Skin of body (tissue), 1 donor: ENCODE measurements at regions not wholly inside any gene's neighbourhood (a gene's known extent, or its start where the extent isn't known, plus 50 kb on each side); places are given as distances from the start of the nearest gene placed in this dataset.
"Not testable (repeated sequence)": the region's sequence is repeated elsewhere in the genome, so short reads cannot be mapped to it uniquely, and the experiment has no call there.

ENCODE experiments used
- DNase-seq: peaks from one replicate; lab custom pipeline; 2025; lab: John Stamatoyannopoulos, UW

DNA sequence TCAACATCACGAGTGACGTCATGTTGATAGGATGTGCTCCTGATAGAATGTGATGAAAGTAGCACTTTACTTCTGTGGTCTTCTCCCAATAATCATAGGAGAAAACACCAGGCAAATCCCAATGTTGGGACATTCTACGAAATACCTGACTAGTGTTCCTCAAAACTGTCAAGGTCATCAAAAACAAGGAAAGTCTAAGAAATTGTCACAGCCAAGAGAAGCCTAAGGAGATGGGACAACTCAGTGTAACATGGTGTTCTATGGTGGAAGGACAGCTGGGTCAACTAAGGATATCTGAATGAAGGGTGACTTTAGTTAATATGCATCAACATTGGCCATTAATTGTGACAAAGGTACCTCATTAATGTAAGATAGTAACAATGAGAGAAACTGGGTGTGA, 180.0 kb upstream of the PLGLB2 start:
- DNase-seq = not testable (repeated sequence)

GRCh38 chr2:87568554-87569278, 179.2 kb upstream of the PLGLB2 start:
- not testable (repeated sequence) for DNase-seq

GRCh38 chr2:87569689-87570397, 178.0 kb upstream of the PLGLB2 start:
- not testable (repeated sequence) for DNase-seq

DNA sequence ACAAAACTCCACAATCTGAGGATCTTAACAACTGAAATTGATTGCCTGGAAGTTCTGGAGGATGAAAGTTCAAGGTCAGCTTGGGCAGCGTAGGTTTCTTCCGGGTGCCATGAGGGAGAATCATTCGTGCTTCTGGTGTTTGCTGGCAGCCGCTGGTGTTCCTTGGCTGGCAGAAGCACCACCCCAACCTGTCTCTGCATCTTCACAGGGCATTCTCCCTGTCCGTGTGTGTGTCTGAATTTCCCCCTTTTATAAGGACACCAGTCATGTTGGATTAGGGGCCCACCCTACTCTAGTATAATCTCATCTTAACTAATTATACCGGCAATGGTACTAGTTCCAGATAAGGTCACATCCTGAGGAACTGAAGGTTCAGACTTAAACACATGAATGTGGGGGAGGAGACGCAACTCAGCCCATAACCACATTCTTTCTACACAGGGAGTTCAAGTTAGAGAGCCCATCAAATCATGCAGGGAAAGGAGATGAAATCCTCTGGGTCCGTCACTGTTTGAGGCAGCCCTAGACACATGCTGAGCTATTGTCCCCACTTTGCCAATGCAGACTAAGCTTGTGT, 175.9 kb upstream of the PLGLB2 start:
- DNase-seq = not testable (repeated sequence)

DNA sequence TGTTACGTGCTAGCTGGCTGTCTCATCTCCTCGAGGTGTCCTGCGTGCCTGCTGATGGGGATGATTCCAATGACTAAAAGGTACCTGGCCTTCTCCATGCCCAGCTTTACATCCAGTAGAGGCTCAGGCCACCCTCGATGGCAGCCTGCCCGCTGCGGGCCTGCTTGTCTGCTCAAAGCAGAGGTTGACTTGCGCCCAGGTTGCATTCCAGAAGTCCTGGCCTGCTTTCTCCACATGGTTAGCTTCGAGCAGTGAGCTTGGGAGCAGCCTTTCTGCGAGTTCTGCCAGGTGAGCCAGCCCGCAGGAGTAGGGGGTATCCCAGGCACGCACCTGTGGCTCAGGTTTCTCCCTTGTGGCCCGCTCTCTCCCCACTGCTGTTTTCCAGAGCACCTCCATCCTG, 175.0 kb upstream of the PLGLB2 start:
- DNase-seq = not testable (repeated sequence)

DNA sequence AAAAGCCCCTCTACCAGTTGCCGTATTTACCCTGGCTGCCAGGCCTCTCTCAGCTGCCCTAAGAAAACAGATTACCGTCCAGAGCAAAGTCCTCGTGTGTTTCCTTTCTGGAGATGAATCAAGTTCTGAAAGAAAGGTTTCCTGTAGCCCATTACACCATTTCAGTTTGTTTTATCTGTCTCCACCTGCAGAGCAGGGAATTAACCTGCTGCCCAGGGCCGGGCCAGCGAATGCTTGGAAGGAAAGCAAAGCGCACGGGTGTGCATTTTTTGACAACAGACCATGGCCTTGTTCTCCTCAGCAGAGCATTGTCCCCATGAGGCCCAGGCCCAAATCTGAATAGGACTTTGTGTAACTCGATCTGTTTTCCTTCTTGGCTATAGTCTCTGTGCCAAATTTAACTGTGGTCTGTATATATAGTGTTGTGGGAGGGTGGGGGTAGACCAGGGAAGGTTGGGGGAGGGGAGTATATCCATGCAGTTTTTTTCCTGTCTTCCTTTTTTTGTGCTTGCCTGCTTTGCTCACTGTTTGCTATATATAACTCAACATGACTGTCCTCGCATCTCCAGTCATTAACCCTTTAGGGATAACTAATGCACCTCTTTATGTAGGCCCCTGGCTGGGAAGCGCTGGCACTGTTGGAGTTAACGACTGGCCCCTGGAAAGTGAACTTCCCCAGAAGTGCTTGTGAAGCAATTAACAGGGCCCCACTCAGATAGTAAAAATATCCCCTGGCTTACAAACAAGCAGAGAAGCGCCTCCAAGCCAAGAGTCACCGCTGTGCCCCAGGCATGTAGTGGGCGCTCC, 174.3 kb upstream of the PLGLB2 start:
- not testable (repeated sequence) for DNase-seq

GRCh38 chr2:87574193-87575119, 173.4 kb upstream of the PLGLB2 start:
- not testable (repeated sequence) for DNase-seq

DNA sequence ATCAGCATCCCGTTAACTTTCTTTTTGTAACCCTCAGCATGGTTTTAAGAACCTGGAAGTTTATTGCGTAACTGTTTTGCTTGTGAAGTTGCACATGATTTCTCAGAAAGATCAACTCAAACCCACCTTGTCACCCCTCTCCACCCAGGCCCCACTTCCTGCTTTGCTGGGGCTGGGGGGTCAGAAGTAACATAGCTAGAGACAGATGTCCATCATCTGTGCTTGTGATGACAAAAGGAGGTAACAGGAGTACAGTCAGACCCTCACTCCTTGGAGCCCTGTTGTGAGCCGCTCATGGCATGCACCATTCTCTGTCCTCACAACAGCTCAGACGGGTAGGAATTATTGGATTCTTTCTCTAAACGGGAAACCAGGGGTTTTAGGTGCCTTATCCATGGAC, 172.7 kb upstream of the PLGLB2 start:
- DNase-seq = not testable (repeated sequence)

DNA sequence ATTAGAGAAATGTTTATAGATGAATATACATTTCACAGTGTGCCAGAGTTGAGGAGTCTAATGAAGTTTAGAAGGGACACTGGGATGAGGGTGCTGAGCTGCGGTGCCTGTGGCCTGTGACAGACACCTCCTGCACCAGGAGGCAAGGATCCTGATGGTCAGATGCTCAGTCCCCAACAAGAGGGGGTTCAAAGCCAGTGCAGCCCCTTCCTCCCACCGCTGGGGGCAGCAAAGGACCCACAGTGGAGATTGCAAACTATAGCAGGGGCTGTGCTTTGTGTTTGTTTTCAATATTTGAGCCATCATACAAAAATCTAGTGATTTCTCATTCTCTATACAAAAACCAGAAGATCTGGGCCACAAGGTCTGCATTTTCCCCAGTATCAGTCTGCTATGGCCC, 170.5 kb upstream of the PLGLB2 start:
- DNase-seq = not testable (repeated sequence)

DNA sequence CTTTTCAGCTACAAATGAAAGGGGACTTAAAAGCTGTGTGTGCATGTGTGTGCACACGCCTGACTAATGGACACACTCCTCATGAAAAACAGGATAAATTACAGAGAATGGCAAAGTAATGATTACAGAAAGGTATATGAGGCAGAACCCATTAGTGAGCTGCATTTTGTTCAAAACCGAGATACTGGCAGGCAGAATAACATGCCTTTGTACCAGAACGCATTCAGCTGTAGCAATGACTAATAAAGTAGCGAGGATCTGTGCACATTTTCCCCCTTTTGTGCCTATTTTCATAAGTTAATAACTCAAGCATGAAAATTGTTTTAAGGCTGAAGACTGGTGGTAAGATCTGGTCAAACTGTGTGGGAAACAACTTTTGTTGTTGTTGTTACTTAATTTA, 165.7 kb upstream of the PLGLB2 start:
- DNase-seq = not testable (repeated sequence)

DNA sequence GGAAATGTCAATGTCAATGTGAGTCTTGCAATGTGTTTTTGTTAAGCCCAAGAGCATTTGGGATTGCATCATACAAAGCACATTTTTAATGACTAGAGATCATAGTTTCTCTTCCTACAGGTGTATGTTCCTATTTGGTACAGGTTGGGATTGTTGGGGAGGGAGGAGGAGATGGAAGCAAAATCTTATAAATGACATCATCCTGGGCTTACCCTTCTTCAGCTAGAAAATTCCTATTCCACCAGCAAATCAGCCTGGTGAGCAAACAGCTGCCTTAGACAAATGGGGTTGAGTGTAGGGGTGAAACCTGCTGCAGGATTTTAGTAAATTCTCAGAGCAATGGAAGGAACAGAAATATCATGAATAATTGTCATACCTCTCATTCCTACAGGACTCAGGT, 165.3 kb upstream of the PLGLB2 start:
- DNase-seq = not testable (repeated sequence)

- DNase-seq = not testable (repeated sequence)
Observed at GRCh38 chr2:87583370-87583769, 164.5 kb upstream of the PLGLB2 start.

DNA sequence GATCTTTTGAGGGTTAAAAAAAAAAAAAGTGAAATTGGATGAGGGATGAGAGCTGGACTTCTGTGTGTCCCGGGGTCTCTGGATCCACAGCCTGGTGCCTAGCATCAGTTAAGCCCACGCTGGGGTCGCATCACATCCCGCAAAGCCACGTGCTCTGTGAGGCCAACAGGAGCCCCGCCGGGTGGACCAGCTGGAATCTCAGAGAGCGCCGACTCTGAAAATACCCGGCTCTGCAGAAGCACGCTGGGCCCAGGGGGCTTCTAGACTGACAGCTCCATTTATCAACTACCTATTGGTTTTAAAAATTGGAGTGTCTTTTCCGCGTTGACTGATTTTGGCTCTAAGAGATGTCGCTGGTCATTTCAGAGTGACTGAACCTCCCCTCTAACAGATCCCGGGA, 164.1 kb upstream of the PLGLB2 start:
- not testable (repeated sequence) for DNase-seq

DNA sequence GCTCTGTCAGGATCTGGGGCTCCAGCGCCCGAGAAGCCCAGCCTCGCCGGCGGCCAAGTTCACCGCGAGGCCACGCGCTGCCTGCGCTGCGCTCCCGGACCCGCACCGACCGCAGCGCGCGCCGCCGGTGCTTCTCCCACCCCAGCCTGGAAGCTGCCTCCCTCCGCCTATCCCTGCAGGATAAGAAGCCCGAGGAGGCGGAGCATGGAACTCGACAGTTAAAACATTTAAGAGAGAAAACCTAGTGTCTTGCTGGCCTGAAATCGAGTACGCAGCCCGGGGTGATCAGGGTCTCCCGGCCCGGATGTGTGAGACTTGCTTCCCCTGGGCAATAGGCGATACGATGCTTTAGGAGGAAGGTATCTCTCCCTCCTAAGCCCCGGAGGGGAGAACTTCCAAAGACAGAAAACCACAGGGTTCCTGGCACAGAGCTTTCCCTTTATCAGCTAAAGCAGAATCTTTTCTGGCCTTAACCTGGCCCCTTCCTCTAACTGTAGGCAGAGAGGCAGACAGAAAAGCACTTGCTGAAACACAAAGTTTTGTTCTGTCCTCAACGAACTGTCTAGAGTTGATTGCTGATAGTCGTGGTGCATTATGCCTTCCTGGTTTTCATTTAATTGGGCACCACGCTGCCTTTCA, 163.5 kb upstream of the PLGLB2 start:
- not testable (repeated sequence) for DNase-seq

GRCh38 chr2:87587934-87588333, 160.0 kb upstream of the PLGLB2 start:
- not testable (repeated sequence) for DNase-seq

GRCh38 chr2:87592974-87593373, 154.9 kb upstream of the PLGLB2 start:
- DNase-seq = not testable (repeated sequence)

GRCh38 chr2:87593784-87594610, 153.9 kb upstream of the PLGLB2 start:
- not testable (repeated sequence) for DNase-seq

DNA sequence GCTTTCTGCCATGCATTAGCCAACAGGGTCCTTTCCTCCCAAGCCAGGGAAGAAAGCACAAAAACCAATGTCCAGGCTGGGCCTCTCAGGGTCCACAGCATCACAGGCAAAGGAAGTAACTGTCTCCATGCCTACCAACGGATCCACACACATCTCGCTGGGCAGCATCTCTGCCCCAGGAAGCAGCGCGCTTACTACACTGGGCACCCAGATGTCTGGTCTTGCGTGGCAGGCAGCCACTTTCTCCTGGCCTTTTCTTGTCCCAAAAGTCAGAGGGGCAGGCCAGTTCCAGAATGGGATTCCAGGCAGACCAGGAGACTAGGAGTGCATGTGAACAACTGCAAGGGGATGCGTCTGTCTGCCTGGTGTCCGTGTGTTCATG, 153.3 kb upstream of the PLGLB2 start:
- DNase-seq = not testable (repeated sequence)

- DNase-seq = not testable (repeated sequence)
Observed at GRCh38 chr2:87595017-87595416, 152.9 kb upstream of the PLGLB2 start.
